GM12873 (cell line): ENCODE measurements at regions not wholly inside any gene's neighbourhood (a gene's known extent, or its start where the extent isn't known, plus 50 kb on each side); places are given as distances from the start of the nearest gene placed in this dataset.

ENCODE experiments used
- CTCF ChIP-seq: IDR thresholded peaks from 2 replicates; pipeline ENCODE4 v1.5.1; 2012; ENCODE audit warnings: low read depth, mild to moderate bottlenecking, moderate library complexity, low read length, control low read depth; ENCODE audit not compliant: insufficient read depth; ENCODE audit errors: missing control alignments

GRCh38 chr6:126091466-126091865 lies 105.1 kb downstream of the TRMT11 start:
- TF ChIP-seq CTCF = no peak

GRCh38 chr6:126093108-126093507 lies 106.8 kb downstream of the TRMT11 start:
- no peak for TF ChIP-seq CTCF

- TF ChIP-seq CTCF = no peak
These were observed 108.1 kb downstream of the TRMT11 start for GRCh38 chr6:126094411-126094810.

- TF ChIP-seq CTCF = no peak
These were observed 114.0 kb downstream of the TRMT11 start for GRCh38 chr6:126100386-126100785.

- TF ChIP-seq CTCF = no peak
These were observed 116.0 kb downstream of the TRMT11 start for GRCh38 chr6:126102358-126102757.

GRCh38 chr6:126103993-126104392 lies 117.7 kb downstream of the TRMT11 start:
- no peak for TF ChIP-seq CTCF

- no peak for TF ChIP-seq CTCF
These were observed 121.3 kb downstream of the TRMT11 start for GRCh38 chr6:126107475-126108166.
